HS-5 (cell line): ENCODE measurements at regions not wholly inside any gene's neighbourhood (a gene's known extent, or its start where the extent isn't known, plus 50 kb on each side); places are given as distances from the start of the nearest gene placed in this dataset.

ENCODE experiments used
- DNase-seq: peaks from one replicate; pipeline ENCODE4 v3.0.0-alpha.2; 2012; ENCODE audit warnings: low read depth

GRCh38 chr12:77120156-77121085 is 55.1 kb upstream of the E2F7 start:
- DNase-seq: no peak

- no peak for DNase-seq
These were observed 53.3 kb upstream of the E2F7 start for GRCh38 chr12:77118696-77119095.

- no peak for DNase-seq
These were observed 50.9 kb upstream of the E2F7 start for GRCh38 chr12:77116277-77116676.

- no peak for DNase-seq
These were observed 50.1 kb upstream of the E2F7 start for GRCh38 chr12:77115471-77115870.
